CD4-positive, alpha-beta T cell treated with Interleukin-15 for 1 hour (primary cell): ENCODE measurements at regions not wholly inside any gene's neighbourhood (a gene's known extent, or its start where the extent isn't known, plus 50 kb on each side); places are given as distances from the start of the nearest gene placed in this dataset.
"Not testable (repeated sequence)": the region's sequence is repeated elsewhere in the genome, so short reads cannot be mapped to it uniquely, and the experiment has no call there.

Experiments
- DNase-seq: peaks from one replicate; pipeline ENCODE4 v3.0.0-alpha.2; 2020

GRCh38 chr7:106713452-106713851, 52.5 kb upstream of the CCDC71L start:
- not testable (repeated sequence) for DNase-seq

GRCh38 chr7:106714590-106715442, 53.9 kb upstream of the CCDC71L start:
- not testable (repeated sequence) for DNase-seq

- DNase-seq, result no peak
These were observed 54.8 kb upstream of the CCDC71L start for GRCh38 chr7:106715730-106716129.

- no peak for DNase-seq
These were observed 56.4 kb upstream of the CCDC71L start for GRCh38 chr7:106717254-106717954.

GRCh38 chr7:106717955-106718871, 57.3 kb upstream of the CCDC71L start:
- peak; percentile 66 for DNase-seq

GRCh38 chr7:106720641-106721040, 59.7 kb upstream of the CCDC71L start:
- DNase-seq, result no peak

GRCh38 chr7:106721816-106722785, 61.1 kb upstream of the CCDC71L start:
- no peak for DNase-seq

GRCh38 chr7:106723398-106723797, 62.4 kb upstream of the CCDC71L start:
- no peak for DNase-seq

- DNase-seq, result no peak
These were observed 68.9 kb upstream of the CCDC71L start for GRCh38 chr7:106729720-106730385.

- DNase-seq, result no peak
These were observed 70.2 kb upstream of the CCDC71L start for GRCh38 chr7:106731187-106731586.

GRCh38 chr7:106731646-106732444, 70.9 kb upstream of the CCDC71L start:
- no peak for DNase-seq

GRCh38 chr7:106735637-106736036, 74.7 kb upstream of the CCDC71L start:
- no peak for DNase-seq

GRCh38 chr7:106736123-106736507, 75.2 kb upstream of the CCDC71L start:
- DNase-seq, result no peak

- peak; percentile 55 for DNase-seq
These were observed 75.7 kb upstream of the CCDC71L start for GRCh38 chr7:106736508-106737201.

- DNase-seq, result no peak
These were observed 76.2 kb upstream of the CCDC71L start for GRCh38 chr7:106737202-106737562.

- DNase-seq, result no peak
These were observed 79.8 kb upstream of the CCDC71L start for GRCh38 chr7:106740806-106741205.

- no peak for DNase-seq
These were observed 83.7 kb upstream of the CCDC71L start for GRCh38 chr7:106744563-106745091.

- DNase-seq, result not testable (repeated sequence)
These were observed 86.3 kb upstream of the CCDC71L start for GRCh38 chr7:106747301-106747700.

GRCh38 chr7:106747804-106748203, 86.8 kb upstream of the CCDC71L start:
- no peak for DNase-seq

GRCh38 chr7:106749165-106749564, 88.2 kb upstream of the CCDC71L start:
- no peak for DNase-seq
